Right lobe of liver (tissue), 4 donors: ENCODE measurements at regions not wholly inside any gene's neighbourhood (a gene's known extent, or its start where the extent isn't known, plus 50 kb on each side); places are given as distances from the start of the nearest gene placed in this dataset.

Experiments used
- POLR2A ChIP-seq: fragments of 450-650 bp; IDR thresholded peaks from one replicate; pipeline ENCODE4 v1.6.1; 2017; ENCODE audit warnings: antibody characterized with exemption, mild to moderate bottlenecking
- TF ChIP-seq, protein P1 (sequence below), 4 donors: fragments of 200-600 bp in 3 of 4; fragments of 450-650 bp in 1 of 4; IDR thresholded peaks; one replicate each; pipeline versions ENCODE4 v1.5.1 to v1.8.0; 2016 to 2022; ENCODE audit warnings: antibody characterized with exemption in 4 of 4, mild to moderate bottlenecking in 2 of 4
- donor health status: DM: no; HTN: no; CAD: no.
- donor health status: DM: no; HTN: no; CAD: no.
- donor health status: DM: no; HTN: yes; CAD: no.

DNA sequence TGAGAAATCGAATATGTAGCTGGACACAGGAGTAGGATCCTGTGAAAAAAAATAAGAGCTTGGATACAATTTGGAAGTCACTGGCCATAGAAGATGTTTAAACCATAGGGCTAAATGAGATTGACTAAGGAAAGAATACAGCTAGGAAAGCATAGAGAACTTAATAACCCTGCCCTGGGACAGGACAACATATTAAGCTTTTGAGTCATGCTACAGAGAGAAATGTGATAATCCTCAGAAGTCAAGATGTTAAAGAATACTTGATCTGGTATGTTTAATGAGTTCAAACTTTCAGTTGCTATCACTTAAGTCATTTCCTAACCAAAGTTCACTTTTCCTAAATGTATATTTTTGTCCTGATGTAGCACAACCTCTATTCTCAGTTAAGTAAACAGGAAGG, 154.6 kb upstream of the TSHZ2 start:
- TF ChIP-seq POLR2A = no peak
- TF ChIP-seq, protein P1, sequence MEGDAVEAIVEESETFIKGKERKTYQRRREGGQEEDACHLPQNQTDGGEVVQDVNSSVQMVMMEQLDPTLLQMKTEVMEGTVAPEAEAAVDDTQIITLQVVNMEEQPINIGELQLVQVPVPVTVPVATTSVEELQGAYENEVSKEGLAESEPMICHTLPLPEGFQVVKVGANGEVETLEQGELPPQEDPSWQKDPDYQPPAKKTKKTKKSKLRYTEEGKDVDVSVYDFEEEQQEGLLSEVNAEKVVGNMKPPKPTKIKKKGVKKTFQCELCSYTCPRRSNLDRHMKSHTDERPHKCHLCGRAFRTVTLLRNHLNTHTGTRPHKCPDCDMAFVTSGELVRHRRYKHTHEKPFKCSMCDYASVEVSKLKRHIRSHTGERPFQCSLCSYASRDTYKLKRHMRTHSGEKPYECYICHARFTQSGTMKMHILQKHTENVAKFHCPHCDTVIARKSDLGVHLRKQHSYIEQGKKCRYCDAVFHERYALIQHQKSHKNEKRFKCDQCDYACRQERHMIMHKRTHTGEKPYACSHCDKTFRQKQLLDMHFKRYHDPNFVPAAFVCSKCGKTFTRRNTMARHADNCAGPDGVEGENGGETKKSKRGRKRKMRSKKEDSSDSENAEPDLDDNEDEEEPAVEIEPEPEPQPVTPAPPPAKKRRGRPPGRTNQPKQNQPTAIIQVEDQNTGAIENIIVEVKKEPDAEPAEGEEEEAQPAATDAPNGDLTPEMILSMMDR (IDR thresholded peaks at IDR 0.05) = no peak
